ENCODE measurements at regions not wholly inside any gene's neighbourhood (a gene's known extent, or its start where the extent isn't known, plus 50 kb on each side); places are given as distances from the start of the nearest gene placed in this dataset.

- DNase-seq = peak; percentile 22
- H3K36me3 ChIP-seq = no peaks in the 10 kb centered on the region
Observed at GRCh38 chr1:47678464-47678980, 240.7 kb downstream of the FOXD2 start.

GRCh38 chr1:47679301-47679791, 241.5 kb downstream of the FOXD2 start:
- no peak for DNase-seq
- WGBS, 5 donors = 29 to 46% (median 43%) methylated on average over 4 to 6 of the region's 6 CpGs

More at GRCh38 chr1:47678464-47678980, 240.7 kb downstream of the FOXD2 start:
- no peak overlapping the region for H3K27ac ChIP-seq
- WGBS, 5 donors = 65 to 78% (median 69%) methylated on average over 4 of the region's 4 CpGs
- H3K9me3 ChIP-seq = peaks cover 0 to 3% (median 0%) of the 10 kb centered on the region in 8 donors
- TF ChIP-seq POLR2A (IDR thresholded peaks at IDR 0.05) (no peak), POLR2AphosphoS5 (IDR thresholded peaks at IDR 0.05) (no peak), CTCF (IDR thresholded peaks at IDR 0.05 in 8 of 11, conservative IDR thresholded peaks at IDR 0.05 in 3 of 11) (no peak)
- intact Hi-C loops (cut with DNase I; ENCODE audit: low total_unique reads) = no loop called here
- no peaks in the 10 kb centered on the region for H3K4me1 ChIP-seq
- H3K4me3 ChIP-seq = no peak overlapping the region
- H3K27me3 ChIP-seq (replicated peaks in 1 of 7) = peaks cover 0 to 5% (median 0%) of the 10 kb centered on the region in 7 donors

GRCh38 chr1:47679826-47680225, 242.0 kb downstream of the FOXD2 start:
- Histone ChIP-seq H3K36me3 (no peaks in the 10 kb centered on the region), H3K27ac (no peak overlapping the region), H3K27me3 (replicated peaks in 1 of 7) (peaks cover 0 to 5% (median 0%) of the 10 kb centered on the region in 7 donors), H3K4me3 (no peak overlapping the region), H3K9me3 (no peaks in the 10 kb centered on the region), H3K4me1 (no peaks in the 10 kb centered on the region)
- TF ChIP-seq POLR2A (IDR thresholded peaks at IDR 0.05) = no peak
- no peak for TF ChIP-seq POLR2AphosphoS5 (IDR thresholded peaks at IDR 0.05)
- TF ChIP-seq CTCF (IDR thresholded peaks at IDR 0.05 in 8 of 11, conservative IDR thresholded peaks at IDR 0.05 in 3 of 11) = no peak
- intact Hi-C loops (cut with DNase I; ENCODE audit: low total_unique reads) = no loop called here
- peak; percentile 36 for DNase-seq
- WGBS, 5 donors = 83 to 96% (median 89%) methylated on average over 5 to 7 of the region's 7 CpGs

More at GRCh38 chr1:47679301-47679791, 241.5 kb downstream of the FOXD2 start:
- Histone ChIP-seq H3K27me3 (replicated peaks in 1 of 7) (peaks cover 0 to 5% (median 0%) of the 10 kb centered on the region in 7 donors), H3K27ac (no peak overlapping the region), H3K36me3 (no peaks in the 10 kb centered on the region), H3K9me3 (no peaks in the 10 kb centered on the region), H3K4me3 (no peak overlapping the region), H3K4me1 (no peaks in the 10 kb centered on the region)
- TF ChIP-seq POLR2AphosphoS5 (IDR thresholded peaks at IDR 0.05) (no peak), POLR2A (IDR thresholded peaks at IDR 0.05) (no peak), CTCF (IDR thresholded peaks at IDR 0.05 in 8 of 11, conservative IDR thresholded peaks at IDR 0.05 in 3 of 11) (no peak)
- intact Hi-C loops (cut with DNase I; ENCODE audit: low total_unique reads) = no loop called here

- Histone ChIP-seq H3K27ac (no peak overlapping the region), H3K36me3 (no peaks in the 10 kb centered on the region), H3K4me3 (no peak overlapping the region), H3K27me3 (replicated peaks in 1 of 7) (peaks cover 0 to 5% (median 0%) of the 10 kb centered on the region in 7 donors), H3K9me3 (no peaks in the 10 kb centered on the region), H3K4me1 (no peaks in the 10 kb centered on the region)
- peak; percentile 53 for DNase-seq
- no peak for TF ChIP-seq POLR2A (IDR thresholded peaks at IDR 0.05)
- no peak for TF ChIP-seq CTCF (IDR thresholded peaks at IDR 0.05 in 8 of 11, conservative IDR thresholded peaks at IDR 0.05 in 3 of 11)
- TF ChIP-seq POLR2AphosphoS5 (IDR thresholded peaks at IDR 0.05) = no peak
- intact Hi-C loops (cut with DNase I; ENCODE audit: low total_unique reads) = no loop called here
- WGBS, 5 donors = 77 to 87% (median 85%) methylated on average over 10 of the region's 10 CpGs
Observed at GRCh38 chr1:47680815-47681475, 243.1 kb downstream of the FOXD2 start.
